ENCODE measurements at regions not wholly inside any gene's neighbourhood (a gene's known extent, or its start where the extent isn't known, plus 50 kb on each side); places are given as distances from the start of the nearest gene placed in this dataset.

- DNase-seq (ENCODE audit: low read depth in 2 of 2): no peak
These were observed 136.0 kb upstream of the THBS1 start for GRCh38 chr15:39444735-39445470.

- DNase-seq (ENCODE audit: low read depth in 2 of 2): no peak
These were observed 134.9 kb upstream of the THBS1 start for GRCh38 chr15:39445931-39446330.

- no peak for DNase-seq (ENCODE audit: low read depth in 2 of 2)
These were observed 133.5 kb upstream of the THBS1 start for GRCh38 chr15:39447346-39447745.

DNA sequence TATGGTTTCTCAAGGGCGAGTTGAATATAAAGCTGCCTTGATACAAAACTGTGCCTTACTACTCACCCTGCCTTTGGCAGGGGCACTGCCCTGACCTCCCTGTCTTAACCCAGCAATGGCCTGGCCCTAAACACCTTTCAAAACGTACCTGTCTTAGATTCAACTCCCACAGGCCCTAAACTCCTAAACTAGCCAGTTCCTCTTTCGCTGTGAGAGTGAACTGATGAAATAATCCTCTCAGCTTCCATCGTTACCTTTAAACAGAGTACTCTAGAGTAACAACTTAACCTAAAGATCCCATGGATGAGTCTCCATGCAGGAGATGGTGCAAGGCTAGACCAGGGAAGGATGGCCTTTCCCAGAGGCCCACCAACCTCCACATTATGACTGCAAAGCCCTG is 133.0 kb upstream of the THBS1 start:
- no peak for DNase-seq (ENCODE audit: low read depth in 2 of 2)

GRCh38 chr15:39448409-39448808 is 132.5 kb upstream of the THBS1 start:
- no peak for DNase-seq (ENCODE audit: low read depth in 2 of 2)

- no peak for DNase-seq (ENCODE audit: low read depth in 2 of 2)
These were observed 129.7 kb upstream of the THBS1 start for GRCh38 chr15:39451121-39451688.

DNA sequence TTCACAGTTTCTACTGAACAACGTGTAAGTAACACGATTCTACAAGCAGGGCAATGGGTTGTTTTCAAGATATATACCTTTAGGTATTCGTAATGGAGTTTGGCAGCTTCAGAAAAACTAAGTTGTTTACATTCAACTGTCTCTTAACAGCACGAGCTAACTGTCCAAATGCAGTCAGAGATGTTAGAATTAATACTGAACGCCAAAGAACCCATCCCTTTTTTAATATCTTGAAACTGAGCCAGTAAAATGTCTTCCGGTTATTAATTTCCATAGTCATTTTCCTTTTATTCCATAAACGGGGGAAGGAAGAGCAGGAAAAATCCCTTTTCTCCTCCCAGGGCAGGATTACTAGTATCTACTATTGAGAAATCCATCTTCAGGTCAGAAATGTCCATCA is 129.0 kb upstream of the THBS1 start:
- no peak for DNase-seq (ENCODE audit: low read depth in 2 of 2)

DNA sequence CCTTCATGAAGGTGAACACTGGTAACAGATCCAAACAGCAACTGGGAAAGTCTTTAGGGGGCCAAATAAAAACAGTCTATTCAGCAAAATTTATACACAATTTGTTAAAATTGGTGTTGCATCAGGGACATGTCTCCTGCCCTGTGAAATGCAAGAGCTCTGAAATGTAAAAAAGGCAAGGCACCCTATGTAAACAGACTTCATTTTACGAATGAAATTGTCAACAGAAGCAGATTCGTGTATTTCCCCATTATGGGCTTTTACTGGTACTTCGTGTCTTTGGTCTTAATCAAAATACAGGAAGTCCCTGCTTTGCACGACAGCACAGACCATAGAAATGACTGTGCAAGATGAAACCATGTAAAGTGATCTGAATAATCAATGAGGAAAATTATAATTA is 127.3 kb upstream of the THBS1 start:
- DNase-seq (ENCODE audit: low read depth in 2 of 2): no peak

- DNase-seq (ENCODE audit: low read depth in 2 of 2): no peak
These were observed 126.5 kb upstream of the THBS1 start for GRCh38 chr15:39454189-39454986.

DNA sequence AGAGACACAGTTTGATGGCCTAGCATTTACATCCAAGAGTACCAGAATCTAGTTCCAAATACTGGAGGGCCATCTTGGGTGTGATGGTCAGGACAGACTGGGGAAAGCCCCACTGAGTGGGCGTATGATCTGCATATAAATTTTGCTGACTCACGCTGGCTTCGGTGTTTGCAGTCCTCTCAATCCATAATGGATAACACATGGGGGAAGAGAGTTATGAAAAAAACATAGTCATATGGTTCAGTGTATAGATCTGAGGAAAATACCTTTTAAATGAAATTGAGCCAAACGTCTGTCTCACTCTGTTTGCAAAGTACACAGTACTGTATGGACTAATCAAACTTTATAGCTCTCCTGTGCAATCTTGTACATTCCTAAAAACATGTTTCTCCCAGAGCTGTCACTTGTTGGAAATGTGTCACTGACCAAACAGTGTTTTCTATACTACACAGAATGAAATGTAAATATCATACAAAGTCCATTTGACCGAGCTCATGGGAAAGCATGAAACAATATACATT is 125.3 kb upstream of the THBS1 start:
- peak; percentile 89 to 90 for DNase-seq (ENCODE audit: low read depth in 2 of 2)

DNA sequence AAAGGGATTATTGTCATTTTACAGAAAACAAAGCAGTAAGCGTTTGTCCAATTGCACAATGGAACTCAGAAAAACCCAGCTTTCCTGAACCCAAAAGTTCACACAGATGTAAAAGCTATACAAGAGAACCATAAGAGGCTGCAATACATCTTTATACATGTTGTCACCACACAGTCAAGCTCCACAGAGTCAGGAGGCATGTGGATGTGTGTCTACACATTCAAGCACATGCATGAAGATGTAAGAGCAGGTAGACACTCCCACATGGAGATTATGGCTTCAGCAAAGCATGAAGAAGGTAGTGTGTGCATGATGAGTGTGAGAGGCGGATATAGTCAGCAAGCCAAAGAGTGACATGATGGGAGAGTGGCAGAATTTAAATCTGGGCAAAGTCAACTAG is 124.7 kb upstream of the THBS1 start:
- DNase-seq (ENCODE audit: low read depth in 2 of 2): no peak

GRCh38 chr15:39456582-39457330 is 124.1 kb upstream of the THBS1 start:
- DNase-seq (ENCODE audit: low read depth in 2 of 2): no peak

GRCh38 chr15:39458131-39458530 is 122.7 kb upstream of the THBS1 start:
- DNase-seq (ENCODE audit: low read depth in 2 of 2): no peak

GRCh38 chr15:39459548-39459947 is 121.3 kb upstream of the THBS1 start:
- no peak for DNase-seq (ENCODE audit: low read depth in 2 of 2)

GRCh38 chr15:39460748-39461147 is 120.1 kb upstream of the THBS1 start:
- no peak for DNase-seq (ENCODE audit: low read depth in 2 of 2)

GRCh38 chr15:39461536-39462130 is 119.2 kb upstream of the THBS1 start:
- no peak for DNase-seq (ENCODE audit: low read depth in 2 of 2)

DNA sequence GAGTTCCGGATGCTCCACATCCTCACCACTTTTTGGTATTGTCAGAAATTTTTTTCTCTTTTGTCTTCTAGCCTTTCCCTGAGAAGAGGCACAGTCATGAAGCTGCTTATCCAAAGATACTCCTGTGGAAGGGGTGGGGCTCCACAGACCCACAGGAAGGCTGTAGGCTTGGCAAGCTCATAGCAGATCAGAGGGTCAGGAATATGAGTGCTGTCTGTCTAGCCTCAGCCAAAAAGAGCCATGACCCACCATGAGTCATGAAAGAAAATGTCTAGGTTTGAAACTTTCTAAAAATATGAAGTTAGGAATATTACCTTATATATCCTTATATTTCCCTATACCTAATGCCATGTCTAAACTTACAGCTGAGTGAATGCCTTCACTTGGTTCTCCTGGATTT is 118.2 kb upstream of the THBS1 start:
- DNase-seq (ENCODE audit: low read depth in 2 of 2): no peak

- DNase-seq (ENCODE audit: low read depth in 2 of 2): no peak
These were observed 114.8 kb upstream of the THBS1 start for GRCh38 chr15:39465843-39466749.

DNA sequence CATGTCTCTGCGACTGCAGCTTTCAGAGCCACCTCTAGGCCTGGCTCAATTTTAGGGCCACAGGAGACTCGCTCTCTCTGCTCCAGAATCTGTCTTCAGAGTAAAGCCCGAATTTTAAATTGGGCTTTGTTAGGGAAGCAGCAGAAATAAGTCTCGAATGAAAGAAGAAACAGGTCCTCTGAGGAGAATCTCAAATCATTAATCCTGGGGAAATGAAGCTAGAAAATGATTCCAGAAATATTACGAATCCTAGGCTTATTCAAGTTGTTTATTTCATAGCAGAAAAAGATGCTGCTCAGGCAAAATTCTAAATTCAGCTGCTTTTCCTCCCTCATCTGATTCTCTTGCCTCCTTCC is 114.2 kb upstream of the THBS1 start:
- DNase-seq (ENCODE audit: low read depth in 2 of 2): no peak

DNA sequence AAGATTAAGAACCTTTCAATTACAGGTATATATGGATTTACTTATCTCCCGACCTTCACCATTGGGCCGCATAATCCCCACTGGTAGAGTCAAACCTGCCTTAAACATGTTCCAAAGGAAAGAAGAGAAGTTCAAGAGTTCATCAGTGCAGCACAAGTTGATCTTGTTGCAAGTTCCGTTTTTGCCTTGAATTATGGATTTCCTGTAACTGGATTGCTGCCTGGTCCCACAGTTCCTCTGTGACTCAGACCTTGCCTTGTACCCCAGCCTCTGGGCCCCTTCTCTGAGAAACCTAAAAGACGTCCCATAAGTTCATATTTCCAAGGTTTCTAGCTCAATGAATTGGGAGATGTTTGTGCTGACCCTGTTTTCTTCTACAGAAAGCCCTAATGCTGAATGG is 112.5 kb upstream of the THBS1 start:
- DNase-seq (ENCODE audit: low read depth in 2 of 2): no peak

GRCh38 chr15:39468828-39469227 is 112.1 kb upstream of the THBS1 start:
- no peak for DNase-seq (ENCODE audit: low read depth in 2 of 2)
